IPS-20b (cell line): ENCODE measurements at regions not wholly inside any gene's neighbourhood (a gene's known extent, or its start where the extent isn't known, plus 50 kb on each side); places are given as distances from the start of the nearest gene placed in this dataset.

Source experiments
- H3K27ac ChIP-seq: one replicate; pipeline ENCODE4 v1.5.1; 2013; ENCODE audit warnings: low read length
- H3K27me3 ChIP-seq: 2 replicates; pipeline ENCODE4 v1.6.1; 2013; ENCODE audit warnings: mild to moderate bottlenecking, low read length, inconsistent platforms; ENCODE audit not compliant: insufficient read depth
- H3K36me3 ChIP-seq: 2 replicates; pipeline ENCODE4 v1.6.1; 2013; ENCODE audit warnings: low read depth, mild to moderate bottlenecking, inconsistent platforms, low read length, moderate library complexity; ENCODE audit not compliant: insufficient read depth
- H3K4me1 ChIP-seq: 2 replicates; pipeline ENCODE4 v1.6.1; 2013; ENCODE audit warnings: mild to moderate bottlenecking, control low read depth, inconsistent platforms, low read length, moderate library complexity; ENCODE audit not compliant: insufficient read depth
- H3K4me3 ChIP-seq: 2 replicates; pipeline ENCODE4 v1.5.1; 2013; ENCODE audit warnings: mild to moderate bottlenecking, low read length, inconsistent platforms
- H3K9ac ChIP-seq: 2 replicates; pipeline ENCODE4 v1.6.1; 2013; ENCODE audit warnings: low read depth, mild to moderate bottlenecking, inconsistent platforms, low read length, moderate library complexity
- H3K9me3 ChIP-seq: 2 replicates; pipeline ENCODE4 v1.6.1; 2013; ENCODE audit warnings: mild to moderate bottlenecking, low read depth, low read length, inconsistent platforms; ENCODE audit not compliant: insufficient read depth

DNA sequence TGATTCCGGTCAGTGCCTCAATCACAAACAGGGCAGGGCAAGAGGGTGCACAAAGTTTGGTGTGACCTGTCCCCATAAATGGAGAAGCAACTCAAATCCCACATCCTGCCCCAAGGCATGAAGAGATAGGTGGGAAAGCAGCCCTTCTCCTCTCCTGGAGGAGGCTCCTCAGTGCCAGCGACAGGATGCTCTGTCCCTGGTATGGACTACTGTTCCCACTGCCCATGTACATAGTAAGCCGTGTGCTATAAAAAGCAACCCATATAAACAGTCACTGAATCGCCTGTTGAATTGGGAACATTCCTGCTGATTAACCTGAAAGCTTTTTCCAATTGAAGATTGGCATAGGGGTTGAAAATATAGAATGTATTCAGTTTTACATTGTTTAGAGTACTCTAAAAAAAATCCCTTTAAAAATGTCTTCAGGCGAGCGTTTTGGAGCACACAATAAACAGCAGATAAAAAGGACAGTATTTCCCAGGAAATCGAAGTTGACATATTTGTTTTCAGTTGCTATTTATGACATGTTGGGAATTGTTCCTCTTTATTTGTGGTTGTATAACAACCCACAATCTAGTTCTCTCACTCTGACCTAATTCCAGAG, 513.9 kb downstream of the DIRAS2 start:
- Histone ChIP-seq H3K4me3 (no peak overlapping the region), H3K27ac (no peak overlapping the region), H3K36me3 (no peaks in the 10 kb centered on the region), H3K4me1 (0 out of 2 replicates have a peak, but pooled peaks cover 4% of the 10 kb centered on the region), H3K9ac (no peak overlapping the region), H3K27me3 (no peaks in the 10 kb centered on the region; the same call in 1 of the 2 replicates), H3K9me3 (peaks cover under 1% of the 10 kb centered on the region; the same call in 1 of the 2 replicates)

DNA sequence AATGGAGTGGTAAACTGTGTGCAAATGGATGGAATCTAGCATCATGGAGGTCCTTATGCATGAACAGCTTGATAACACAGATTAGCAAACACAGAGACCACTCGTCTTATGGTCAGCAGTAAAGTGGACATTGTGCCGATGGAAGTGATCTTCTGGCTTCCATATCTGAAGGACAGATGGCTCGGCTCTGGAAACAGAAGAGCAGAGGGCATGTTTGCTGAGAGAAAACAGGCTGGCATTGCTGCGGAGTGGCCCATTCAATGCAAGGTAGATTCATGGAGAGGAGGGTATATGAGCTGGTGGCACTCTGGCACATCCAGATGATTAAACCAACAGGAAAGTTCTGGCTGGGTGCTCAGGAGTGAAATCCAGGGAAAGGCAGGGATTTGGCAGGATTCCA, 513.2 kb downstream of the DIRAS2 start:
- H3K27ac ChIP-seq = no peak overlapping the region
- no peak overlapping the region for H3K4me3 ChIP-seq

GRCh38 chr9:90131568-90131967, 511.1 kb downstream of the DIRAS2 start:
- no peaks in the 10 kb centered on the region for H3K9me3 ChIP-seq
- H3K4me3 ChIP-seq = no peak overlapping the region
- H3K36me3 ChIP-seq = no peaks in the 10 kb centered on the region
- H3K27ac ChIP-seq = no peak overlapping the region
- H3K4me1 ChIP-seq = no peaks in the 10 kb centered on the region
- H3K27me3 ChIP-seq = no peaks in the 10 kb centered on the region; the same call in 1 of the 2 replicates
- H3K9ac ChIP-seq = no peak overlapping the region

More for the DNA sequence above, 513.2 kb downstream of the DIRAS2 start:
- Histone ChIP-seq H3K27me3 (no peaks in the 10 kb centered on the region; the same call in 1 of the 2 replicates), H3K36me3 (no peaks in the 10 kb centered on the region), H3K4me1 (0 out of 2 replicates have a peak, but pooled peaks cover 4% of the 10 kb centered on the region), H3K9ac (no peak overlapping the region), H3K9me3 (no peaks in the 10 kb centered on the region)

DNA sequence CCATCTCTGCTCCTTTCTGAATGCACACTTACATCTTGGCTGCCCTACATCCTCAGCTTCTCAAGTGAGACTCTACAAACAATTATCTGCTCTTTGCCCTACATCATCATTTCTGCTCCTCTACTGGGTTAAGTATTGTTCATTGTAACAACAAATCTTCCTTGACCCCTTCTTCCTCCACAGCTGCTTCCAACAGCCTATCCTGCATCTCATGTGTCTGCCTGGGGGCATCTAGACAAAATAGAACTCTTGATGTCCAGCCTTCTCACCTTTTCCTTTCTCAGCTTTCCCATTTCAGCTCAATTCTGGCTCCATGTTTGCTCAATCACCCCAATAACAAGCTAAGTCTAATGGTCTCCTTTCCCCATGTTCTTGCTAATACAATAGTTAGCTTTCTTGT, 509.8 kb downstream of the DIRAS2 start:
- no peaks in the 10 kb centered on the region for H3K4me1 ChIP-seq
- no peak overlapping the region for H3K9ac ChIP-seq
- no peak overlapping the region for H3K27ac ChIP-seq
- H3K36me3 ChIP-seq = no peaks in the 10 kb centered on the region
- no peaks in the 10 kb centered on the region; the same call in 1 of the 2 replicates for H3K27me3 ChIP-seq
- H3K9me3 ChIP-seq = no peaks in the 10 kb centered on the region
- H3K4me3 ChIP-seq = no peak overlapping the region

DNA sequence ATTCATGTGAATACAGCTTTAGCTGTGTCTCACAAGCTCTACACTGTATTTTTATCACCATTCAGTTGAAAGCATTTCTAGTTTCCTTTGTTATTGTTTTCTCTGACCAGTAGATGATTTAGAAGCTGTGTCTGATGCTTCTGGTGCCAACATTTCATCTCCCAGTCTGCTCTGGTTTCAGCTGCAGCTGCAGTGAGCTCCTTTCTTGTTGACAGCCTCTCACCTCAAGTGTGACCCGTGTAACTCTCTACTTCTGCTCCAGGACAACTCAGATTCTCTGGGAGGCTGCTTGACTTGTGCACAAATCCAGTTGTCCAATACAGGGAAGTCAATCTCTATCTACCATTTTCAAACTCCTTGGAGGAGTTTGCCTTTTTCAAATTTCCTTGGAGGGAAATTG, 504.8 kb downstream of the DIRAS2 start:
- H3K4me1 ChIP-seq = no peaks in the 10 kb centered on the region; the same call in 1 of the 2 replicates
- H3K27ac ChIP-seq = no peak overlapping the region
- no peak overlapping the region for H3K4me3 ChIP-seq
- no peaks in the 10 kb centered on the region; the same call in 1 of the 2 replicates for H3K27me3 ChIP-seq
- no peaks in the 10 kb centered on the region for H3K9me3 ChIP-seq
- H3K36me3 ChIP-seq = no peaks in the 10 kb centered on the region
- no peak overlapping the region for H3K9ac ChIP-seq

DNA sequence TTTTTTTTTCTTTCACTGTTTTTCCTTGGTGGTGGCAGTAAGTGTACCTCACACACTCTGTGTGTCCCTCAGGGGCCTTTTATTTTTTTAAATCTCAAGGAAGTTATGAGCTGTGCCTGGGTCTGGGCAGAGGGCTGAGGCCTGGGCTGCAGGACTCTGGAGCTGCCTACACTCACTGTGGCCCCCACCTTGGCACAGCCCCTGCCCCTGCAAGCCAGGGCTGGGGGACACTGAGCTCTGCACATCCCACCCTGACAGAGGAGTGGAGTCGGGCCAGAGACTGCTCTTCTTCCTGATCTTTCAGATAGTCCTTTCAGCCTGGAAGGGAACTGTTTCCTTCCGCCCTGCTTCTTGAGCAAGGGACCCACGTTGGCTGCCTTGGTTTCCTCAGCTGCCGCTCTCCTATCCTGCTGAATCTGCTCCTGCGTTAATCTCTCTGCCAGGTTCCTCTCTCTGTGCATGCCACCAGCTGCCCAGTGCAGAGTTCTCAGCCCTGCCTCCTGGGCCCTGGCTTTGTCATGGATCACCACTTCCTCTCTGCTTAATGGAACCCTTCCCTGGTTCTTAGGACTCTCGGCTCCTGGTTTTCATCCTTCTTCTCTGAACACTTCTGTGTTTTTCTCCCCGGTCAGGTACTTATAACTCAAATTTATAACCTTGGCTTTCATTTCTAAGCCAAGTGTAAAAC, 502.3 kb downstream of the DIRAS2 start:
- Histone ChIP-seq H3K36me3 (no peaks in the 10 kb centered on the region), H3K4me3 (no peak overlapping the region), H3K9me3 (no peaks in the 10 kb centered on the region), H3K27me3 (no peaks in the 10 kb centered on the region), H3K4me1 (no peaks in the 10 kb centered on the region; the same call in 1 of the 2 replicates), H3K9ac (no peak overlapping the region), H3K27ac (no peak overlapping the region)

- no peaks in the 10 kb centered on the region for H3K27me3 ChIP-seq
- H3K9ac ChIP-seq = no peak overlapping the region
- H3K4me1 ChIP-seq = no peaks in the 10 kb centered on the region; the same call in 1 of the 2 replicates
- no peak overlapping the region for H3K27ac ChIP-seq
- no peaks in the 10 kb centered on the region for H3K36me3 ChIP-seq
- H3K9me3 ChIP-seq = no peaks in the 10 kb centered on the region
- no peak overlapping the region for H3K4me3 ChIP-seq
These were observed 500.9 kb downstream of the DIRAS2 start for GRCh38 chr9:90141723-90142122.

GRCh38 chr9:90142580-90142979, 500.0 kb downstream of the DIRAS2 start:
- Histone ChIP-seq H3K9ac (no peak overlapping the region), H3K4me1 (no peaks in the 10 kb centered on the region; the same call in 1 of the 2 replicates), H3K4me3 (no peak overlapping the region), H3K27me3 (no peaks in the 10 kb centered on the region), H3K27ac (no peak overlapping the region), H3K9me3 (peaks cover 3% of the 10 kb centered on the region; the same call in 1 of the 2 replicates), H3K36me3 (no peaks in the 10 kb centered on the region)

- Histone ChIP-seq H3K9ac (no peak overlapping the region), H3K4me1 (no peaks in the 10 kb centered on the region), H3K36me3 (no peaks in the 10 kb centered on the region), H3K27ac (no peak overlapping the region), H3K27me3 (no peaks in the 10 kb centered on the region), H3K9me3 (peaks cover 9% of the 10 kb centered on the region; the same call in 1 of the 2 replicates), H3K4me3 (no peak overlapping the region)
These were observed 495.2 kb downstream of the DIRAS2 start for GRCh38 chr9:90147426-90147825.

GRCh38 chr9:90156318-90156717, 486.3 kb downstream of the DIRAS2 start:
- Histone ChIP-seq H3K36me3 (no peaks in the 10 kb centered on the region), H3K27me3 (no peaks in the 10 kb centered on the region), H3K9ac (no peak overlapping the region), H3K27ac (no peak overlapping the region), H3K4me3 (no peak overlapping the region), H3K9me3 (no peaks in the 10 kb centered on the region), H3K4me1 (no peaks in the 10 kb centered on the region)

DNA sequence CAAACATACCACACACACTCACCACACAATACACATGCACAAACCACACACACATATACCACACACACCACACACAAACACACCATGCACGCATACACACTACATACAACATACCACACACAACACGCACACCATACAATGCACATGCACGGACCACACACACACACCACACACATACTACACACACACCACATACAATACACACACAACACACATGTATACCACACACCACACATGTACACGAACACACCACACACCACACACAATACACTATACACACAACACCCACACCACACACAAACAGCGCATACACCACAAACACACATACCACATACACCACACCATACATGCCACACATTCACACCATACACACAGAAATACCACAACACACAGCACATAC, 480.3 kb downstream of the DIRAS2 start:
- H3K4me3 ChIP-seq = no peak overlapping the region
- no peak overlapping the region for H3K27ac ChIP-seq
- no peaks in the 10 kb centered on the region; the same call in 1 of the 2 replicates for H3K4me1 ChIP-seq
- no peaks in the 10 kb centered on the region for H3K27me3 ChIP-seq
- H3K9ac ChIP-seq = no peak overlapping the region
- H3K9me3 ChIP-seq = no peaks in the 10 kb centered on the region
- no peaks in the 10 kb centered on the region for H3K36me3 ChIP-seq

- no peaks in the 10 kb centered on the region for H3K36me3 ChIP-seq
- no peaks in the 10 kb centered on the region; the same call in 1 of the 2 replicates for H3K4me1 ChIP-seq
- H3K4me3 ChIP-seq = no peak overlapping the region
- no peaks in the 10 kb centered on the region for H3K9me3 ChIP-seq
- H3K27me3 ChIP-seq = no peaks in the 10 kb centered on the region
- no peak overlapping the region for H3K27ac ChIP-seq
- H3K9ac ChIP-seq = no peak overlapping the region
These were observed 479.8 kb downstream of the DIRAS2 start for GRCh38 chr9:90162819-90163218.
